Mucosa of gallbladder (tissue), 1 donor: ENCODE measurements at regions not wholly inside any gene's neighbourhood (a gene's known extent, or its start where the extent isn't known, plus 50 kb on each side); places are given as distances from the start of the nearest gene placed in this dataset.
"Not testable (repeated sequence)": the region's sequence is repeated elsewhere in the genome, so short reads cannot be mapped to it uniquely, and the experiment has no call there.

Experiments used
- DNase-seq: peaks from one replicate; pipeline ENCODE4 v3.0.0-alpha.2; 2020; ENCODE audit warnings: low spot score
- donor health status: DM: no; HTN: no; CAD: no.

DNA sequence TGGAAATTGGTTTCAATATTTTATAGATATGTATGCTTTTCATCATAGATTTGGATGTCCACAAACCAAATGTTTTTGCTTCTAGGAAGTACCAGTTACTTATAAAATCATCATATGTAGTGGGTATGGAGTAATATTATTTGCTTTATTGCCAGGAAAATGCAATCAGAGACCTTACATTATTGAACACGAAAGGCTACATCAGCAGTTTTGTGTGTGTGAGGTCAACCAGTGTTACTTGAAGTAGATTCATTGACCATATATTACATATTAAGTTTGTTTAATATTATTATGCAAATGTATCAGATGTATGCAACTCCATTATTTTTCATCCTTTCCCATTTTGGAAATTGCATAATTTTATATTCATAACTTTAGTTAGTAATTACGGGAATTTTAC is 219.1 kb upstream of the MMADHC start:
- no peak for DNase-seq

DNA sequence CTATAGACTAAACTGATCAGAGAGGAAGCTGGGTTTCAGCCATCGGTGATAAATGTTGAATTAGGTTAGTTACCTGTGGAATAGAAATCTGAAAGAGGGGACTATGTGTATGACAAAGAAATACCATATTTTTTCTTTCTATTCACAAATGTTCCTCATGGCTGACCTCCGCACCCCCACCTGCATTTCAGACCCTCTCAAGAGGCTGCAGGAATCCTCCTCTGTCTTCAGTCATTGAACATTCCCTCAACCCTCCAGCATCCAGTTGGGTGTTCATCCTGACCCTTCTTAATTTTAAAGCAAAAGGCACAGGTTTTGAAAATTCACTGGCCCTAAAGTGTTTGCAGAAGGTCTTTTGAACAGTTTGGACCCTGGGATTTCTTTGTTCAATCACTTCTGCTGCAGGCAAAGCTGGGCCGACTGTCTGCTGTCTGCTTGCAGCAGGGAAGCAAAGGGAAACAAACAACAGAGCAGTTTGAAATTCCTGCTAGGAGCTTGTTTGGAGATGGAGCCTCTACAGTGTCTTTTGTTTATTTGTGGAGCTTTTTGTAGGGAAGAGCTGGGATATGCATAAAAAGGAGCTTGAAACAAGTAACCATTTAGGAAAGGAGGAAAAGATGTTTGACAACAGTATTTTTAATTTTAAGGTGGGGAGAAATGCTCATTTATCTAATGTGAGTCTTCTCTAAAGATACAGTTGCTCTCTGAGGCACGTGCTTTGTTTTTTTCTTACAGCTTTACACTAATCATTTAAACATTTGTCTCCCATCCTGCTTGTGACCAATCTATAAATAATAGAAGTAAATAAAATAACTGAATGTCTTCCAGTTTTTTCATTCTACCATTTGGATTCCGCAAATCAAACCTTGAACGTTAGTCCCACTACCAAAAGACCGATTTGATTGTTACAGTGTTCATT is 213.3 kb upstream of the MMADHC start:
- no peak for DNase-seq

DNA sequence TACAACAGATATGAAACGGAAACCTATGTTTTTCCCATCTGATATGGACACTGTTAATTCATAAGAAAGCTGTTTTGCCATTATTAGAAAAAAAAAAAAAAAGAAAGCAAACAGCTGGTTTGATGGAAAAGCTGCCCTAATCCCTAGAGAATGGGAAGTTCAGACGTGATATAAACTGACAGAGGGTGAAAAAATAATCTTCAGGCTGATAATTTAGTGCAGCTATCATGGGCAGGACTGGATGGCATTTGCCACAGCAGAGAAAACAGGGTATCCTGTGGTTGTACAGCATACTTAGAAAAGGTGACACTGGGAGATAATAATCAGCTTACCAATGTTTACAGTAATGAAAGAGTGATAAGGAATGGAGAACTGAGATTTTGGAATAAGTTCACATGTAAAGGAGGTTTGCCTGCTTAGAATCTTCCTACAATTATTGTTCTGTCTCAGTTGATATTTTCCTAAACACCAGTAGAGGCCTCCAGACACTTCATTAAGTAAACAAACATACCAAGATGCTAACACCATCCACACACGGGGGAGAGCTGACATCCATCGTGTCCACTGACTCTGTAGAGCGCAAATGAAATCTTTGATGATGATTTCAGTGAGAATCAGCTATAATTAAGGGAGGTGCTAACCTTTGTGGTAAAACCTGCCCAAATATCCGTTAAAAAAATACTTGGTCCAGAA is 211.6 kb upstream of the MMADHC start:
- DNase-seq: no peak

GRCh38 chr2:149797030-149797429 is 209.5 kb upstream of the MMADHC start:
- DNase-seq: no peak

- DNase-seq: no peak
Measured at GRCh38 chr2:149789549-149789948, 202.0 kb upstream of the MMADHC start.

- no peak for DNase-seq
Measured at GRCh38 chr2:149787206-149787605, 199.6 kb upstream of the MMADHC start.

GRCh38 chr2:149783284-149783683 is 195.7 kb upstream of the MMADHC start:
- no peak for DNase-seq

- no peak for DNase-seq
Measured at GRCh38 chr2:149782572-149782971, 195.0 kb upstream of the MMADHC start.

- no peak for DNase-seq
Measured at GRCh38 chr2:149781263-149781808, 193.8 kb upstream of the MMADHC start.

- no peak for DNase-seq
Measured at GRCh38 chr2:149773006-149773405, 185.4 kb upstream of the MMADHC start.

GRCh38 chr2:149768320-149768799 is 180.8 kb upstream of the MMADHC start:
- DNase-seq: no peak

- no peak for DNase-seq
Measured at GRCh38 chr2:149767516-149767974, 180.0 kb upstream of the MMADHC start.

DNA sequence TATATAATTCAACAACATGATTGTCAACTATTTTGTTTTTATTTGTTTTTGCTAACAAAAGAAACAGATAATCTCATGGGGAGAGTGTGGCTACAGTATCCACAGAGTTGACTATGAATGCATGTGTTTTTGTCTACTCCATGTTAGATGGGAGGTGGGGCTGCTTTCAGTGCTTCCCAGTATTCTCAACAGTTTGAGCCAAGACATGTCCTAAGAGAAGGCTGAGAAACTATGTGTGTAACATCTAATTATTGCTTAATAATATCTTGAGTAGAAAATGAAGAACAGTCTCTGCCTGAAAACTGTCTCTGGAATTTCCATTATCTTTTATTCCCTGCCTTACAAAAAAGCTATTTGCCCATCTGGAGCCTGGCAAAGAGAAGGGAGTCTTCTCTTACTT is 178.8 kb upstream of the MMADHC start:
- DNase-seq: no peak

GRCh38 chr2:149765636-149766035 is 178.1 kb upstream of the MMADHC start:
- DNase-seq: no peak

- no peak for DNase-seq
Measured at GRCh38 chr2:149765003-149765402, 177.4 kb upstream of the MMADHC start.

- DNase-seq: no peak
Measured at GRCh38 chr2:149763358-149763757, 175.8 kb upstream of the MMADHC start.

- no peak for DNase-seq
Measured at GRCh38 chr2:149761611-149762010, 174.0 kb upstream of the MMADHC start.

DNA sequence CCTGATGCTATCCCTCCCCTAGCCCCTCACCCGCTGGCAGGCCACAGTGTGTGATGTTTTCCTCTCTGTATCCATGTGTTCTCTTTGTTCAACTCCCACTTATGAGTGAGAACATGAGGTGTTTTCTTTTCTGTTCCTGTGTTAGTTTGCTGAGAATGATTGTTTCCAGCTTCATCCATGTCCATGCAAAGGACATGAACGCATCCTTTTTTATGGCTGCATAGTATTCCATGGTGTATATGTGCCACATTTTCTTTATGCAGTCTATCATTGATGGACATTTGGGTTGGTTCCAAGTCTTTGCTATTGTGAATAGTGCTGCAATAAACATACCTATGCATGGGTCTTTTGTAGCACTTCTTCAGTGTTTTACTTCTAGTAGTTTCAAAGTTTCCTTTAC is 171.8 kb upstream of the MMADHC start:
- DNase-seq: not testable (repeated sequence)

DNA sequence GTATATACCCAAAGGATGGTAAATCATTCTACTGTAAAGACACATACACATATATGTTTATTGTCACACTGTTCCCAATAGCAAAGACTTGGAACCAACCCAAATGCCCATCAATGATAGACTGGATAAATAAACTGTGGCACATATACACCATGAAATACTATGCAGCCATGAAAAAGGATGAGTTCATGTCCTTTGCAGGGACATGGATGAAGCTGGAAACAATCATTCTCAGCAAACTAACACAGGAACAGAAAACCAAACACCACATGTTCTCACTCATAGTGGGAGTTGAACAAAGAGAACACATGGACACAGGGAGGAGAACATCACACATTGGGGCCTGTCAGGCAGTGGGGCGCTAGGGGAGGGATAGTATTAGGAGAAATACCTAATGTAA is 167.1 kb upstream of the MMADHC start:
- DNase-seq: not testable (repeated sequence)

DNA sequence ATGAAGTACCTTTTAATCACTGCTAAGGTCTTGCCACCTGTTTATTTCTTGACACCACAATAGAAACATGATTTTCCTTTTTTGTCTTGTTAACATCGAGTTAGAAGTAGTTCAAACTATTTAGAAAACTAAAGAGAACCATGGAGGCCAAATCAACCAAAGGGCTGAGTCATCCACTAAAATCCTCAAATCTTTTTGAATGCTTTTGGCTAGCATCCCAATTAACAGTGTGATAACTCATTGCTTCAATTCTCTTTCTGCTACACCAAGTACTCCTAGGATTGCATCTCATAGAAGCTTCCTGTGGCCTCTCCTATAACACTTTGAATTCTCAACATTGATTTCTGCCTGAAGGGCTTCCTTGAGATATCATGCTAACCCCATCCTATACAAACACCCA is 159.9 kb upstream of the MMADHC start:
- DNase-seq: no peak

- no peak for DNase-seq
Measured at GRCh38 chr2:149745396-149746230, 158.0 kb upstream of the MMADHC start.

- DNase-seq: no peak
Measured at GRCh38 chr2:149744865-149745264, 157.3 kb upstream of the MMADHC start.
